RWPE1 (cell line): ENCODE measurements at regions not wholly inside any gene's neighbourhood (a gene's known extent, or its start where the extent isn't known, plus 50 kb on each side); places are given as distances from the start of the nearest gene placed in this dataset.
A peak's percentile ranks its signal among the peaks of the same experiment; 100 is the strongest.

Experiments used
- CTCF ChIA-PET: fragments of 350-600 bp; sonication (Branson Sonifier 250); formaldehyde crosslinking; extraction: SDS; loops from one replicate; lab custom pipeline; 2021; lab: Yijun Ruan, JAX
- POLR2A ChIA-PET: fragments of 400-600 bp; formaldehyde crosslinking; extraction: SDS; loops from one replicate; lab custom pipeline; 2020; ENCODE audit warnings: antibody characterized with exemption; ENCODE audit not compliant: low non-redundant PET; lab: Yijun Ruan, JAX
- DNase-seq: peaks from one replicate; pipeline ENCODE4 v3.0.0; 2012; ENCODE audit warnings: low spot score
- H3K27ac ChIP-seq: fragments of 450-650 bp; 2 replicates; pipeline ENCODE4 v1.5.1; 2017
- TF ChIP-seq, protein P1 (sequence below): fragments of 450-650 bp; conservative IDR thresholded peaks from 2 replicates; pipeline ENCODE4 v1.5.1; 2017; ENCODE audit warnings: low read depth, mild to moderate bottlenecking

DNA sequence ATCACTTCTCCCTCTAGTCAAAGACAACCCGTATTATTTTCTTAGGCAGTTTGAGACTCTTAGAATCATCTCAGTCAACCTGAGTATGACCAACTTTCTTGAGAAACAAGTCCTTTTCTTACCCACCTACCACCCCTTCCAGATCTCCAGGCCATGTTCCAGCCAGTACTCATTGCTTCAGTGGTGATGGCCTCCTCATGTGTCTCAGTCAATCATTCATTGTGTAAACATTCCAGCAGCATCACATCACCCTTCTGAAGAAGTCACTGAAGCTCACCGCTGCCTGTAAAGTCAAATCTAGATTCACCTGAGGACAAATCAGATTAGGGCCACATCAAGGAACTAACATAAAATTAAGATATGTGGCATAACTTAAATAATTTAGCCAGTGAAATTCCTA is 467.2 kb upstream of the NRP1 start:
- TF ChIP-seq, protein P1, sequence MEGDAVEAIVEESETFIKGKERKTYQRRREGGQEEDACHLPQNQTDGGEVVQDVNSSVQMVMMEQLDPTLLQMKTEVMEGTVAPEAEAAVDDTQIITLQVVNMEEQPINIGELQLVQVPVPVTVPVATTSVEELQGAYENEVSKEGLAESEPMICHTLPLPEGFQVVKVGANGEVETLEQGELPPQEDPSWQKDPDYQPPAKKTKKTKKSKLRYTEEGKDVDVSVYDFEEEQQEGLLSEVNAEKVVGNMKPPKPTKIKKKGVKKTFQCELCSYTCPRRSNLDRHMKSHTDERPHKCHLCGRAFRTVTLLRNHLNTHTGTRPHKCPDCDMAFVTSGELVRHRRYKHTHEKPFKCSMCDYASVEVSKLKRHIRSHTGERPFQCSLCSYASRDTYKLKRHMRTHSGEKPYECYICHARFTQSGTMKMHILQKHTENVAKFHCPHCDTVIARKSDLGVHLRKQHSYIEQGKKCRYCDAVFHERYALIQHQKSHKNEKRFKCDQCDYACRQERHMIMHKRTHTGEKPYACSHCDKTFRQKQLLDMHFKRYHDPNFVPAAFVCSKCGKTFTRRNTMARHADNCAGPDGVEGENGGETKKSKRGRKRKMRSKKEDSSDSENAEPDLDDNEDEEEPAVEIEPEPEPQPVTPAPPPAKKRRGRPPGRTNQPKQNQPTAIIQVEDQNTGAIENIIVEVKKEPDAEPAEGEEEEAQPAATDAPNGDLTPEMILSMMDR, result no peak
- H3K27ac ChIP-seq, result no peak overlapping the region
- POLR2A ChIA-PET, result no interaction called here
- peak; percentile 48 for DNase-seq
- CTCF ChIA-PET, result interaction anchor here (0.6 kb wide), 1 partner anchor 50 kb away, joined by 4 read pairs; no protein-coding TSS in a partner anchor

DNA sequence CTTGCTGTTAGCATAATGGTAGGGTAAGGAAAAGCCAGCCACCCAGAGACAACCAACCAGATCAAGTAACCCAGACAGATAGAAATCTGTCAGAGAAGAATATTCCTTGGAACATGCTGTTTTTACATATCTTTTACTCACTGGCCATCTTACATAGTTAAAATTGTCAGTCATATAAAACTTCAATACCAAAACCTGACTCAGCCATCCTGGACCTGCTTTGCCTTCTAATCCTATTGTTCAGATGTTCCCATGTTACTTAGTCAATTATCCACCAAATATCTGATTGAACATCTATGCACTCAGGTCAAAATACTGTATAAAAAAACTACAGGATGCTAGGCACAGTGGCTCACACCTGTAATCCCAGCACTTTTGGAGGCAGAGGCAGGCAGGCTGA is 466.5 kb upstream of the NRP1 start:
- no peak for DNase-seq
- H3K27ac ChIP-seq, result no peak overlapping the region
- ChIA-PET CTCF (interaction anchor here (0.6 kb wide), 1 partner anchor 50 kb away, joined by 4 read pairs; no protein-coding TSS in a partner anchor), POLR2A (no interaction called here)
- TF ChIP-seq, protein P1, result no peak

DNA sequence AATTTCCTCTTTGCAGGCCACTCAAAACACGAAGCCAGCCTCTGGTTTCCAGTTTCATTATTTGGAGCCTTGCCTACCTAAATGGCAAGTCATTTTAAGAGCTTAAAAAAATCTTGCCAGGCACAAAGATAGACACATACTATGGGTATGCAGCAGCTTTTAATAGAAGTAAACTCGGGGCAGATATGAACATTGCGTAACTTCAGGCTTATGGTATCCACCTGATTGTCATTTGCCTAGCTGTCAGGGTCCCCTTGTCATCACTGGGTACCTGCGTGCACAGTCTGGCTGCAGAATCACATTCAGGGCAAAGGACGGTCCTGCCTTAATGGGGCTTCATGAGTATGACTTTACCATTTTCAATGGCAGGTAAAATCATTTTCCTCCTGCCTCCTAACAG is 466.1 kb upstream of the NRP1 start:
- TF ChIP-seq, protein P1, result no peak
- ChIA-PET POLR2A (no interaction called here), CTCF (no interaction called here)
- H3K27ac ChIP-seq, result no peak overlapping the region
- DNase-seq, result no peak

DNA sequence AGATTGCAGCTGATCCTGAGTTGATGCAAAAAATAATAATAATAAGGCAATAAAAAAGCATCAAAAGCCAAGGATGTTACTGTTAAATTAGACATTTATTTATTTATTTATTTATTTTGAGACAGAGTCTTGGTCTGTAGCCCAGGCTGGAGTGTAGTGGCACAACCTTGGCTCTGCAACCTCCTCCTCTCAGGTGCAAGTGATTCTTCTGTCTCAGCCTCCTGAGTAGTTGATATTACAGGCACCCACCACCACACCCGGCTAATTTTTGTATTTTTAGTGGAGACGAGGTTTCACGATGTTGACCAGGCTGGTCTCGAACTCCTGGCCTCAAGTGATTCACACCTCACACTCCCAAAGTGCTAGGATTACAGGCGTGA is 465.5 kb upstream of the NRP1 start:
- TF ChIP-seq, protein P1, result no peak
- ChIA-PET CTCF (no interaction called here), POLR2A (no interaction called here)
- DNase-seq, result no peak
- H3K27ac ChIP-seq, result no peak overlapping the region

DNA sequence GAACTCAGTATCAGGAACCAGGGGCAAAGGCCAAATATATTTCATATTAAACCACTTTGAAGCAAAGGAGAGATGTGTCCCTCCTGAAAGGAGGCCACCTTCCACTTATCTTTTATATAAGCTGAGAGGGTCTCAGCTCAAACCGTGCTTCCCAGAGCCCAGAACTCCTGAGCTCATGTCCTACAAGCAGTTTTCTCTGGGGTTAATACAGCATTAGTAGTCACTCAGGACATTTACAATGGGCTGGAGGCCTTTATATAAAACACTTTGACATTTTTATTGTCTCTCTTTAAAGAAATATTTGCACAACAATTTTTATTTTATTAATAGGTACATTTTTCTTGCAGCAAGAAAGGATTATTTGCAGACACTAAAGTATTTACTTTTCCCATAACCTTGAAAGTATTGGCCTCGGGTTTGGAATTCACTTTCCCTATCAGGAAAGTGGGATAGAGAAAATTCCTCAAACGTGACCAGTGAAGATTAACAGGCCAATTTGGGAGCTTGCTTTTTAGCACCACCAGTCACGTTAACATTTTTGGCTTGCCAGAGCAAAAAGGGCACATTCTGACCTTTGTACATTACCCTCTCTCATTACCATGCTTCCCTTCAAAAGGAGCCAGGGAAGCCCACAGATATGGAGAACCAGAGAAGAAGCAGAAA is 464.9 kb upstream of the NRP1 start:
- DNase-seq, result no peak
- POLR2A ChIA-PET, result no interaction called here
- CTCF ChIA-PET, result interaction anchor here (0.6 kb wide), 1 partner anchor 114 kb away, joined by 3 read pairs; no protein-coding TSS in a partner anchor
- TF ChIP-seq, protein P1, result no peak
- no peak overlapping the region for H3K27ac ChIP-seq

DNA sequence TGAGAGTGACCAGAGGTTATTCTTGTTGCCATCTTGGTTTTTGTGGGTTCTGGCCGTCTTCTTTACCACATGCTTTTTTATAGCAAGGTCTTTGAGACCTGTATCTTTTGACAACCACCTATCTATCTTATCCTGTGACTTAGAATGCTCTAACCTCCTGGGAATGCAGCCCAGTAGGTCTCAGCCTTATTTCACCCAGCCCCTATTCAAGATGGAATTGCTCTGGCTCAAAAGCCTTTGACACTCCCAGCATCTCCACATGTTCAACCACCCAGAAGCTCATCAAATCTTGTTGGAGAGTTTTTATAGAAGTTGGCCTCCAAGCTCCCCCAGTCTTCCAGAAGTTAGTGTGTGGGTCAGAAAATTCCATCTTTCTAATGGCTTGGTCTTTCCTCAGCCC is 464.3 kb upstream of the NRP1 start:
- POLR2A ChIA-PET, result no interaction called here
- H3K27ac ChIP-seq, result no peak overlapping the region
- TF ChIP-seq, protein P1, result no peak
- CTCF ChIA-PET, result interaction anchor here (0.6 kb wide), 1 partner anchor 114 kb away, joined by 3 read pairs; no protein-coding TSS in a partner anchor
- no peak for DNase-seq
